Liver (tissue), 3 donors: ENCODE measurements at regions not wholly inside any gene's neighbourhood (a gene's known extent, or its start where the extent isn't known, plus 50 kb on each side); places are given as distances from the start of the nearest gene placed in this dataset.

Experiments used
- ATF3 ChIP-seq: IDR thresholded peaks from 2 replicates; pipeline ENCODE4 v1.6.1; 2016; ENCODE audit warnings: antibody characterized with exemption
- EGR1 ChIP-seq, 2 donors: IDR thresholded peaks; 2 replicates each; pipeline ENCODE4 v1.6.1; 2016 to 2018; ENCODE audit warnings: antibody characterized with exemption in 2 of 2, low read depth in 2 of 2
- GABPA ChIP-seq, 2 donors: IDR thresholded peaks in 1 of 2; conservative IDR thresholded peaks in 1 of 2; 2 replicates each; pipeline ENCODE4 v1.6.1; 2016; ENCODE audit warnings: antibody characterized with exemption in 2 of 2, mild to moderate bottlenecking in 1 of 2, moderate library complexity in 1 of 2
- RAD21 ChIP-seq, 2 donors: IDR thresholded peaks; 2 replicates each; pipeline ENCODE4 v1.6.1; 2016; ENCODE audit warnings: antibody characterized with exemption in 2 of 2, mild to moderate bottlenecking in 2 of 2
- SP1 ChIP-seq: IDR thresholded peaks from 2 replicates; pipeline ENCODE4 v1.6.1; 2018; ENCODE audit warnings: antibody characterized with exemption, mild to moderate bottlenecking
- TAF1 ChIP-seq: conservative IDR thresholded peaks from 2 replicates; pipeline ENCODE4 v1.6.1; 2016; ENCODE audit warnings: antibody characterized with exemption, mild to moderate bottlenecking
- TF ChIP-seq, protein P1 (sequence below): fragments of 150-350 bp; IDR thresholded peaks from 2 replicates; pipeline ENCODE4 v1.5.1; 2017; ENCODE audit warnings: improper control_type of control experiment, low read depth, low read length; ENCODE audit not compliant: missing input control
- TF ChIP-seq, protein P2 (sequence below): IDR thresholded peaks from 2 replicates; pipeline ENCODE4 v1.6.1; 2016; ENCODE audit warnings: antibody characterized with exemption
- donor health status: healthy.
- donor health status: healthy.

- TF ChIP-seq RAD21 (IDR thresholded peaks at IDR 0.05) = no peak
- TF ChIP-seq, protein P1, sequence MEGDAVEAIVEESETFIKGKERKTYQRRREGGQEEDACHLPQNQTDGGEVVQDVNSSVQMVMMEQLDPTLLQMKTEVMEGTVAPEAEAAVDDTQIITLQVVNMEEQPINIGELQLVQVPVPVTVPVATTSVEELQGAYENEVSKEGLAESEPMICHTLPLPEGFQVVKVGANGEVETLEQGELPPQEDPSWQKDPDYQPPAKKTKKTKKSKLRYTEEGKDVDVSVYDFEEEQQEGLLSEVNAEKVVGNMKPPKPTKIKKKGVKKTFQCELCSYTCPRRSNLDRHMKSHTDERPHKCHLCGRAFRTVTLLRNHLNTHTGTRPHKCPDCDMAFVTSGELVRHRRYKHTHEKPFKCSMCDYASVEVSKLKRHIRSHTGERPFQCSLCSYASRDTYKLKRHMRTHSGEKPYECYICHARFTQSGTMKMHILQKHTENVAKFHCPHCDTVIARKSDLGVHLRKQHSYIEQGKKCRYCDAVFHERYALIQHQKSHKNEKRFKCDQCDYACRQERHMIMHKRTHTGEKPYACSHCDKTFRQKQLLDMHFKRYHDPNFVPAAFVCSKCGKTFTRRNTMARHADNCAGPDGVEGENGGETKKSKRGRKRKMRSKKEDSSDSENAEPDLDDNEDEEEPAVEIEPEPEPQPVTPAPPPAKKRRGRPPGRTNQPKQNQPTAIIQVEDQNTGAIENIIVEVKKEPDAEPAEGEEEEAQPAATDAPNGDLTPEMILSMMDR = no peak
- TF ChIP-seq TAF1 = no peak
- no peak for TF ChIP-seq SP1
- peak in 1 of 2 donors; percentile 24 for TF ChIP-seq EGR1 (IDR thresholded peaks at IDR 0.05; ENCODE audit: low read depth in 2 of 2)
- TF ChIP-seq ATF3 = no peak
- no peak for TF ChIP-seq GABPA (IDR thresholded peaks at IDR 0.05 in 1 of 2, conservative IDR thresholded peaks at IDR 0.05 in 1 of 2)
- TF ChIP-seq, protein P2, sequence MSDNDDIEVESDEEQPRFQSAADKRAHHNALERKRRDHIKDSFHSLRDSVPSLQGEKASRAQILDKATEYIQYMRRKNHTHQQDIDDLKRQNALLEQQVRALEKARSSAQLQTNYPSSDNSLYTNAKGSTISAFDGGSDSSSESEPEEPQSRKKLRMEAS = peak; percentile 57
Observed at GRCh38 chr5:40410964-40411635, 268.6 kb upstream of the PTGER4 start.
